ENCODE measurements at regions not wholly inside any gene's neighbourhood (a gene's known extent, or its start where the extent isn't known, plus 50 kb on each side); places are given as distances from the start of the nearest gene placed in this dataset.

GRCh38 chr18:60980422-60981005, 352.7 kb upstream of the CDH20 start:
- no peak for DNase-seq (ENCODE audit: low read depth)

GRCh38 chr18:60981682-60982328, 351.4 kb upstream of the CDH20 start:
- DNase-seq (ENCODE audit: low read depth), result no peak

GRCh38 chr18:60982329-60982695, 350.9 kb upstream of the CDH20 start:
- DNase-seq (ENCODE audit: low read depth), result no peak

GRCh38 chr18:60982928-60983327, 350.3 kb upstream of the CDH20 start:
- no peak for DNase-seq (ENCODE audit: low read depth)

- peak; percentile 57 for DNase-seq (ENCODE audit: low read depth)
Measured at GRCh38 chr18:60984510-60984909, 348.7 kb upstream of the CDH20 start.

- DNase-seq (ENCODE audit: low read depth), result no peak
Measured at GRCh38 chr18:60987963-60988362, 345.3 kb upstream of the CDH20 start.

GRCh38 chr18:60996326-60996725, 336.9 kb upstream of the CDH20 start:
- DNase-seq (ENCODE audit: low read depth), result no peak

GRCh38 chr18:60996822-60997221, 336.4 kb upstream of the CDH20 start:
- no peak for DNase-seq (ENCODE audit: low read depth)

- no peak for DNase-seq (ENCODE audit: low read depth)
Measured at GRCh38 chr18:61001138-61001537, 332.1 kb upstream of the CDH20 start.

GRCh38 chr18:61006687-61007224, 326.5 kb upstream of the CDH20 start:
- no peak for DNase-seq (ENCODE audit: low read depth)

- DNase-seq (ENCODE audit: low read depth), result no peak
Measured at GRCh38 chr18:61019338-61020301, 313.6 kb upstream of the CDH20 start.

- no peak for DNase-seq (ENCODE audit: low read depth)
Measured at GRCh38 chr18:61025596-61025995, 307.6 kb upstream of the CDH20 start.

- DNase-seq (ENCODE audit: low read depth), result no peak
Measured at GRCh38 chr18:61031626-61032025, 301.6 kb upstream of the CDH20 start.

GRCh38 chr18:61034580-61034979, 298.6 kb upstream of the CDH20 start:
- DNase-seq (ENCODE audit: low read depth), result no peak

GRCh38 chr18:61039251-61039650, 294.0 kb upstream of the CDH20 start:
- no peak for DNase-seq (ENCODE audit: low read depth)

- no peak for DNase-seq (ENCODE audit: low read depth)
Measured at GRCh38 chr18:61047794-61048193, 285.4 kb upstream of the CDH20 start.

GRCh38 chr18:61057443-61057842, 275.8 kb upstream of the CDH20 start:
- no peak for DNase-seq (ENCODE audit: low read depth)

GRCh38 chr18:61062258-61062657, 271.0 kb upstream of the CDH20 start:
- no peak for DNase-seq (ENCODE audit: low read depth)

GRCh38 chr18:61064911-61065310, 268.3 kb upstream of the CDH20 start:
- no peak for DNase-seq (ENCODE audit: low read depth)

- DNase-seq (ENCODE audit: low read depth), result no peak
Measured at GRCh38 chr18:61076986-61077385, 256.2 kb upstream of the CDH20 start.

- no peak for DNase-seq (ENCODE audit: low read depth)
Measured at GRCh38 chr18:61079714-61080113, 253.5 kb upstream of the CDH20 start.

GRCh38 chr18:61080954-61081528, 252.2 kb upstream of the CDH20 start:
- no peak for DNase-seq (ENCODE audit: low read depth)
